Stimulated activated naive B cell treated with anti-CD40 and anti-IgM and Interleukin-4, amounts not matched to agents 10 μg/mL and 1 μg/mL and 100 μg/mL, for 72 hours (primary cell): ENCODE measurements at regions not wholly inside any gene's neighbourhood (a gene's known extent, or its start where the extent isn't known, plus 50 kb on each side); places are given as distances from the start of the nearest gene placed in this dataset.

Source experiments
- ATAC-seq, 2 donors: fragments of 150-1000 bp; cut with Tn5 transposase; replicated peaks; 2 replicates each; pipeline ENCODE4 v1.10.0; 2021; ENCODE audit warnings: moderate library complexity in 1 of 2
- DNase-seq: peaks from one replicate; pipeline ENCODE4 v3.0.0; 2021
- H3K27ac Mint-ChIP-seq: one replicate; pipeline ENCODE4 v1.8.0; 2022; ENCODE audit warnings: mild to moderate bottlenecking, mixed read lengths
- H3K27me3 Mint-ChIP-seq, 2 donors: one replicate each; pipeline ENCODE4 v1.8.0; 2022; ENCODE audit warnings: mixed read lengths in 2 of 2
- H3K36me3 Mint-ChIP-seq, 2 donors: one replicate each; pipeline ENCODE4 v1.8.0; 2022; ENCODE audit warnings: mixed read lengths in 2 of 2, mild to moderate bottlenecking in 1 of 2
- H3K4me1 Mint-ChIP-seq, 2 donors: one replicate each; pipeline ENCODE4 v1.8.0; 2022; ENCODE audit warnings: mixed read lengths in 2 of 2, mild to moderate bottlenecking in 1 of 2
- H3K4me3 Mint-ChIP-seq, 2 donors: one replicate each; pipeline ENCODE4 v1.8.0; 2022; ENCODE audit warnings: mild to moderate bottlenecking in 2 of 2, mixed read lengths in 2 of 2, moderate library complexity in 1 of 2
- H3K9me3 Mint-ChIP-seq, 2 donors: one replicate each; pipeline ENCODE4 v1.8.0; 2022; ENCODE audit warnings: mixed read lengths in 2 of 2, mild to moderate bottlenecking in 1 of 2

DNA sequence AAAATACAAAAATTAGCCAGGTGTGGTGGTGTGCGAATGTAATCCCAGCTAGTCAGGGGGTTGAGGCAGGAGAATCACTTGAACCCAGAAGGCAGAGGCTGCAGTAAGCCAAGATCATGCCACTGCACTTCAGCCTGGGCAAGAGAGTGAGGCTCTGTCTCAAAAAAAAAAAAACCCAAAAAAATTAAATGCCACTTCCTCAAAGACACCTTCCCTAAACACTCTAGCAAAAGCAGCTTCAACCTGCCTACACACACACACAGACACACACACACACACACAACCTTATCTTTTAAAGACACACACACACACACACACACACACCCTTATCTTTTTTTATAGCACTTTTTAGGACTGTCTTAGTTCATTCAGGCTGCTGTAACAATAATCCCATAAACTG, 201.7 kb upstream of the PSMD7 start:
- DNase-seq (no peak), ATAC-seq (peak; percentile 82 to 84)
- Mint-ChIP-seq H3K36me3 (no peaks in the 10 kb centered on the region), H3K27me3 (no peaks in the 10 kb centered on the region), H3K4me1 (peaks cover 5 to 12% of the 10 kb centered on the region in 2 donors), H3K27ac (no peak overlapping the region), H3K4me3 (peak overlapping the region in 1 of 2 donors; percentile 3), H3K9me3 (no peaks in the 10 kb centered on the region)

DNA sequence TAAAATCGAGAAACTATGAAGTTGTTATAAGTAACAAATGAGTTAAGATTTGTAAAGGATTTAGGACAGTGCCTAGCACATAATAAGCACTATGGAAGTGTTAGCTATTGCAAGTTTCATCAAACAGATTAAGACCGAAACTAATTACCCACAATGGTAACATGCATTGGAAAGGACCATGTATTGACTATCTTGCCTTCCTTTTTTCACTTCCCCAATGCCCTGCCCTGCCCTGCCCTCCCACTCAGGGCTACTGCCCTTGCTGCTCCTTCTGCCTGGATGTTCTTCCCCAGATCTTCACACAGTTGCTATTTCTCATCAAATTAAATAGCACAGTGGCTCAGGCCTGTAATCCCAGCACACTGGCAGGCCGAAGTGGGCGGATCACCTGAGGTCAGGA, 202.1 kb upstream of the PSMD7 start:
- peak; percentile 97 to 98 for ATAC-seq
- Mint-ChIP-seq H3K4me1 (peaks cover 5 to 12% of the 10 kb centered on the region in 2 donors), H3K27ac (no peak overlapping the region), H3K4me3 (peak overlapping the region in 1 of 2 donors; percentile 3), H3K27me3 (no peaks in the 10 kb centered on the region), H3K36me3 (no peaks in the 10 kb centered on the region), H3K9me3 (no peaks in the 10 kb centered on the region)
- peak; percentile 19 for DNase-seq

DNA sequence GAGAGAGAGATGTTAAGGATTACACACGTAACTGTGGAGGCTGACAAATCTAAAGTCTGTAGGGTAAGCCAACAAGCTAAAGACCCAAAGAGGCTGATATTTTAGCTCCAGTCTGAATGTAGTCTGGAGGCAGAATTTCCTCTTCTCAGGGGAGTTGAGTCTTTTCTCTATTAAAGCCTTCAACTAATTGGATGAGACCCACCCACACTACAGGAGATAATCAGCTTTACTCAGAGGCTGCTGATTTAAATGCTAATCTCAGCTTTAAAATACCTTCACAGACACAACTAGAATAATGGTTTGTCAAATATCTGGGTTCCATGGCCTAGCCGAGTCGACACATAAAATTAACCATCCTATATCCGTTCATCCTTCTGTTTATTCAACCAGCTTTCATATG, 204.3 kb upstream of the PSMD7 start:
- H3K4me3 Mint-ChIP-seq: no peak overlapping the region
- H3K27me3 Mint-ChIP-seq: no peaks in the 10 kb centered on the region
- H3K9me3 Mint-ChIP-seq: no peaks in the 10 kb centered on the region
- DNase-seq: no peak
- H3K4me1 Mint-ChIP-seq: peaks cover 5 to 12% of the 10 kb centered on the region in 2 donors
- H3K27ac Mint-ChIP-seq: no peak overlapping the region
- H3K36me3 Mint-ChIP-seq: no peaks in the 10 kb centered on the region
- ATAC-seq: no peak

DNA sequence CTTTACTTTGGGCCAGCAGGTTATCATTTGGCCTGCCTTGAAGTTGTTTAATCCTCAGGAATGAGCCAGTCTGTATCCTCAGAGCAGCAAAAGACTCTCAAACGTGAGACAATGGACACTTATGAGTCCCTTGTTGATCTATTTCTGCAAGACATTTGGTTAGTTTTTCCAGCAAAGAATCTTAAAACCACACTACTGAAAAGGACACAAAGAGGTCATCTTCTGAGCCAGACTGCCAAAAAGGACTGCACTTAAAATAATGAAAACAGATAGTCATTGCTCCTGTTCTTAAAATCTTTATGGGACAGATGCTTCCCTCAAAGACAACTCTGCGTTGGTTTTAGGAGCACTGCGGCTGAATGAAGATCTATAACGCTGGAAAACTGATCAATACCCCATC, 205.7 kb upstream of the PSMD7 start:
- Mint-ChIP-seq H3K4me3 (no peak overlapping the region), H3K9me3 (peaks cover 0 to 3% of the 10 kb centered on the region in 2 donors), H3K27ac (no peak overlapping the region), H3K4me1 (peaks cover 5 to 12% of the 10 kb centered on the region in 2 donors), H3K36me3 (no peaks in the 10 kb centered on the region), H3K27me3 (no peaks in the 10 kb centered on the region)
- no peak for ATAC-seq
- no peak for DNase-seq

DNA sequence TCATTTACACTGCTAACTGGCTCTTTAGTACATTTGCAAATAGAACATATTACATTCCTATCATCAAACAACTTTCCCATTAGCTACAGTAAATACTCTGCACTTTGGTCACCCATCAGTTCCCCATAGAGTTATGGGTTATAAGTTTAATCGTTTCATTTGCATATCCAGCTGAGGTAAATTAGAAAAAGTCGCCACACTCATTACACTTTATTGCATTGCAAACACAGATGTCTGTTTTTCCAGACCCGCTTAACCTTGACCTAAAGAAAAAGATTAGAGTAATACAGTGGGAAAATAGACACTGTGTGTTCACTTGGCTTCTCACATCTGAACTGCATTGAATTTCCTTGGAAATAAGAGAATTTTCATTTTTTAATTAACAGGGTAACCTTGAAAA, 213.1 kb upstream of the PSMD7 start:
- H3K27ac Mint-ChIP-seq: no peak overlapping the region
- DNase-seq (no peak), ATAC-seq (no peak)
- H3K27me3 Mint-ChIP-seq: no peaks in the 10 kb centered on the region
- H3K4me1 Mint-ChIP-seq: no peaks in the 10 kb centered on the region
- peaks cover 0 to 3% of the 10 kb centered on the region in 2 donors for H3K9me3 Mint-ChIP-seq
- H3K36me3 Mint-ChIP-seq: no peaks in the 10 kb centered on the region
- H3K4me3 Mint-ChIP-seq: no peak overlapping the region

DNA sequence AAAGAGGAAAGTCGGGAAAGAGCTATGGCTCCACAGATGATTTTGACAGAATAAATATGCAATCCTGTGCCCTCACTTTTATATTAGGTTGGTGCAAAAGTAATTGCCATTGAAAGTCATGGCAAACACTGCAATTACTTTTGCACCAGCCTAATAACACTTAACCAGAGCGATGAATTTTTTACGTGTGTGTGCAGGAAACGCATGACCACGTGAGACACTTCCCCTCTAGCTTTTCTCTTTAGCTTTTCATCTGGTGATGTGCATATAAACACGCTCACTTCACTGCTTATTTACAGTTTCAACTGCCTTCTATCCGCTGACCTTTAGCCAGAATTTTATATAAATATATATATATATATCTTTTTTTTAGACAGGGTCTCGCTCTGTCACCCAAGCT, 216.3 kb upstream of the PSMD7 start:
- no peak for ATAC-seq
- H3K27me3 Mint-ChIP-seq: no peaks in the 10 kb centered on the region

DNA sequence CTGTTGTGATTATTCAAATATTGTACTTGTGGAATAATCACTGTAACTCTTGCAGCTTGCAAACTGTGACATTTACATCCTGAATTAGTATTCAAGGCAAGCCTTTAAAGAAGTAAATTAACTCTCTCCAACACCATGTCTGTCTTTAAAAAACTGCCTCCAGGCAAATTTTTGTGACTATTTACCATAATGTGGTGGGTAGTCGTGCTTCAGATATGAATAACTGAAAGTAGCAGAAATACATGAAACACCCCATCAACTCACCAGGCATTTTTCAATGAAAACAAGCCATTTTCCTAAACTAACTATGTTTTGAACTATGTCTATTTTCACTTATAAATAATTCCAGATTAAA, 217.4 kb upstream of the PSMD7 start:
- H3K27ac Mint-ChIP-seq: no peak overlapping the region
- H3K4me1 Mint-ChIP-seq: no peaks in the 10 kb centered on the region
- no peak for ATAC-seq
- H3K36me3 Mint-ChIP-seq: no peaks in the 10 kb centered on the region
- DNase-seq: no peak
- H3K27me3 Mint-ChIP-seq: no peaks in the 10 kb centered on the region
- H3K9me3 Mint-ChIP-seq: peaks cover 4 to 5% of the 10 kb centered on the region in 2 donors
- no peak overlapping the region for H3K4me3 Mint-ChIP-seq

More for the DNA sequence above, 216.3 kb upstream of the PSMD7 start:
- H3K4me1 Mint-ChIP-seq: no peaks in the 10 kb centered on the region
- H3K27ac Mint-ChIP-seq: no peak overlapping the region
- H3K36me3 Mint-ChIP-seq: no peaks in the 10 kb centered on the region
- H3K4me3 Mint-ChIP-seq: no peak overlapping the region
- peaks cover 3 to 5% of the 10 kb centered on the region in 2 donors for H3K9me3 Mint-ChIP-seq
- no peak for DNase-seq

DNA sequence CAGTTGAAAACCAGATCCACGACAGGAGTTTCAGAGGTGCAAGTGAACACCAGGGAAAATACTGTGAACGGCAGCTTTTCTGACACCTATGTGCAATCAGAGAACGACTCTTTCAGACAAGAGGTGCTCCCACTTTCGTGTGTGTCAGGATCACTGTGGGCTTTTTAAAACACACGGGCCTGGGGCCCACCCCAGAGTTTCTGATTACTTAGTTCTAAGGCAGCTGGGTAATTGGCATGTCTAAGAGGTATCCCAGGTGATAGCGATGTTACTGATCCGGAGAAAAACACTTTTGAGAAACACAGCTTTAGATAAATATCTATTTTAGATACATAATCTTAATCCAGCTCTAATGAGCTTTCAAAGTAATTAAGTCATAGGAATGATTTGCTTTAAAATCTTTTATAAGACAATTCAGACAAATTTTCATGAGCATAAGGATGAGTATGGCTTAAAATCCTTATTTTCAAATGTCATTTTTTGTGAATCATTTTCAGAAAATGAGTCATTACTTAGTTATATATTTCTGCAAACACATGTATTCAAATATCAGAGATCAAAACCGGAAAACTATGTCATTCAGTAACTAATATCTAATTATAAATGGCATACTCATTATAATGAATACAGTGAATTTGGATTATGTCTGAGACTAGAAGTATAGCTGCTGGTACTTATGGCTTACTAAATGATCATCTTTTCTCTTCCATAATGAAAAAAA, 217.9 kb upstream of the PSMD7 start:
- Mint-ChIP-seq H3K36me3 (no peaks in the 10 kb centered on the region), H3K4me3 (no peak overlapping the region), H3K27me3 (no peaks in the 10 kb centered on the region), H3K27ac (no peak overlapping the region), H3K4me1 (no peaks in the 10 kb centered on the region), H3K9me3 (peaks cover 4 to 5% of the 10 kb centered on the region in 2 donors)
- no peak for DNase-seq
- ATAC-seq: no peak

DNA sequence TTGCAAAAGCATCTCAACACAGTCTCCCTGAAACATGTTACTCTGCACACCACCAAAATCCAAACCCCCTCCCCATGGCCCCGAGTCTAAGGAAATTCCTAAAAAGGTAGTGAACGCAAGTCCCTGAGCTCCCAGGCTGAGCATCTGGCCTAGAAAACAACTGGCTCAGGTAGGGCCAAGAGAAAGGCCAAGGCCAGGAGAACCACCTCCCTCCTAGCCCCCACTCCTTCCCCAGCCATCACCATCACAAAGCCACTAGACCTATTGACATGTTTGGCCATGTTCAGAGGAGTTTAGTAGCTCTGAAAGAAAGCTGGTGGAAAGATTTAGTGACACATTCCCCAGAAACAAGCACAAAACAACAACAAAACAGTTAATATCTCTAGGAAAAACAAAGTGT, 220.0 kb upstream of the PSMD7 start:
- DNase-seq (no peak), ATAC-seq (no peak)
- Mint-ChIP-seq H3K27ac (no peak overlapping the region), H3K9me3 (peaks cover 5 to 7% of the 10 kb centered on the region in 2 donors), H3K4me1 (no peaks in the 10 kb centered on the region), H3K4me3 (no peak overlapping the region), H3K27me3 (no peaks in the 10 kb centered on the region), H3K36me3 (peaks cover 0 to 1% of the 10 kb centered on the region in 2 donors)

DNA sequence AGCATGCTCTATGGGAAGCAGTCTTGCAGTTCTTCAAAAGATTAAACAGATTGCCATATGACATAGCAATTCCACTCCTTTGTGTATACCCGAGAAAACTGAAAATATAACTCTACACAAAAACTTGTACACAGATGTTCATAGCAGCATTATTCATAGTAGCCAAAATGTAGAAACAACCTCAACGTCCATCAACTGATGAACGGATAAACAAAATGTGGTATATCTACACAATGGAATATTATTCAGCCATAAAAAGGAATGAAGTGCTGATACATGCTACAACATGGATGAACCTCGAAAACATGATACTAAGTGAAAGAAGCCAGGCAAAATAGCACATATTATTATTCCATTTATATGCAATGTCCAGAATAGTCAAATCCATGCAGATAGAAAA, 221.2 kb upstream of the PSMD7 start:
- ATAC-seq (no peak), DNase-seq (no peak)
- Mint-ChIP-seq H3K9me3 (peaks cover 5 to 7% of the 10 kb centered on the region in 2 donors), H3K4me3 (no peak overlapping the region), H3K4me1 (no peaks in the 10 kb centered on the region), H3K27ac (no peak overlapping the region), H3K27me3 (no peaks in the 10 kb centered on the region), H3K36me3 (peaks cover 0 to 1% of the 10 kb centered on the region in 2 donors)

DNA sequence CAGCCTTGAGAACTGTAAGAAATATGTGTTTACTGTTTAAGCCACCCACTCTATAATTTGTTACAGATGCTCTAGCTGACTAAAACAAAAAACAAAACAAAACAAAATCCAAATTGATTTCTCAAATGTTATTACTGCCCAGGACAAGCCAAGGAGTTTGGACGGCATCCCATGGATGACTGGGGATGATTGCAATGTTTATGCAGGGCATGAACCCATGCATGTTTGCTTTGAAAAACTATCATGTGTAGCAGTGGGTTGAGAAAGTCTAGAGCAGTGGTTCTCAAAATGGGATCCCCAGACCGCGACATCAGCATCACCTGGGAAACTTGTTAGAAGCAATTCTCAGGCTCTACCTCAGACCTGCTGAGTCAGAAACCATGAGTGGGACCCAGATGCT, 223.2 kb upstream of the PSMD7 start:
- DNase-seq (no peak), ATAC-seq (no peak)
- Mint-ChIP-seq H3K27ac (no peak overlapping the region), H3K36me3 (peaks cover 0 to 1% of the 10 kb centered on the region in 2 donors), H3K4me3 (no peak overlapping the region), H3K27me3 (no peaks in the 10 kb centered on the region), H3K9me3 (peaks cover 5 to 7% of the 10 kb centered on the region in 2 donors), H3K4me1 (no peaks in the 10 kb centered on the region)

DNA sequence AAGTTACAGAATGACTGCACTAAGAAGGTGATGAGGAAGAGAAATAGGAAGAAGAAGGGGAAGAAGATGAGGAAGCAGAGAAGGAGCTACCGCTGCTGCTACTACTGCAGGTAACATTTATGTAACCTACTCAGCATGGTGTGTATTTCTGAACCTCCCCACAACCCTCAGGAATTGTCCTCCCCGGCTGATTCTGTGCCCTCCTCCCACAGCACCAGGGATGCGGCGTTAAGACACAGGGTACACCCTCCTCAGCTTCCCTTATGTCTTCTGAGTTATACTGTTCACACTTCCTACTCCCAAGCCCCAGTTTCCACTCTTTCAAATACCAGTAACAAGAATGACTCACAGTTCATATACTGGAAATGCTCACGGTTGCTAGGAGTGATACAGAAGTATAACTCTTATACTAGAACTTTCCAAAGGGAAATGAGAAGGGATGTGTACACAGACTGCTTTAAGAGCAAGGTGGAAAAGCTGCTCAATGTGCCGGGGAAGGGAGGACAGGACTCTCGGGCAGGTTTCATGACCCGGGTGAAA, 224.5 kb upstream of the PSMD7 start:
- DNase-seq (no peak), ATAC-seq (no peak)
- H3K4me1 Mint-ChIP-seq: no peaks in the 10 kb centered on the region
- no peak overlapping the region for H3K4me3 Mint-ChIP-seq
- no peak overlapping the region for H3K27ac Mint-ChIP-seq
- peaks cover 0 to 1% of the 10 kb centered on the region in 2 donors for H3K36me3 Mint-ChIP-seq
- H3K27me3 Mint-ChIP-seq: no peaks in the 10 kb centered on the region
- H3K9me3 Mint-ChIP-seq: peaks cover 5 to 7% of the 10 kb centered on the region in 2 donors

DNA sequence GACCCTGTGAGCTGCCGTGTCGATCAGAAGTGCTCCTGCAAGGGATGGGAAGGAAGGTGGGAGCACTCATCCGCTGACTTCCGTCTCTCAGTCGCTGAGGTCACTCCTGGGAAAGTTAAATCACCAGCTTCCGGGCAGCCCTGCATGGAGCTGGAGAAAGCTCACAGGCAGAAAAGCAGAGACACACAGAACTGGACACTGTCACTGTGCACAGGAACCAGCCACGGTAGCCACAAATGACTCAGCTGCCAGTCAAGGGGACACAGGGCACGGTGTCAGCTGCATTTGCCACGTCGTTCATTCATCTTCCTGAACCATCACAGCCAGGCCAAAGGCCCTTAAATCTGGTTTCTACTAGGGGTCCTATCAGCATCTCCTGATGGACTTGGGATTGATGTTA, 226.4 kb upstream of the PSMD7 start:
- H3K4me3 Mint-ChIP-seq: no peak overlapping the region
- DNase-seq: no peak
- no peak for ATAC-seq
- peaks cover 0 to 1% of the 10 kb centered on the region in 2 donors for H3K36me3 Mint-ChIP-seq
- no peaks in the 10 kb centered on the region for H3K27me3 Mint-ChIP-seq
- H3K27ac Mint-ChIP-seq: no peak overlapping the region
- H3K9me3 Mint-ChIP-seq: peaks cover 0 to 4% of the 10 kb centered on the region in 2 donors
- no peaks in the 10 kb centered on the region for H3K4me1 Mint-ChIP-seq

DNA sequence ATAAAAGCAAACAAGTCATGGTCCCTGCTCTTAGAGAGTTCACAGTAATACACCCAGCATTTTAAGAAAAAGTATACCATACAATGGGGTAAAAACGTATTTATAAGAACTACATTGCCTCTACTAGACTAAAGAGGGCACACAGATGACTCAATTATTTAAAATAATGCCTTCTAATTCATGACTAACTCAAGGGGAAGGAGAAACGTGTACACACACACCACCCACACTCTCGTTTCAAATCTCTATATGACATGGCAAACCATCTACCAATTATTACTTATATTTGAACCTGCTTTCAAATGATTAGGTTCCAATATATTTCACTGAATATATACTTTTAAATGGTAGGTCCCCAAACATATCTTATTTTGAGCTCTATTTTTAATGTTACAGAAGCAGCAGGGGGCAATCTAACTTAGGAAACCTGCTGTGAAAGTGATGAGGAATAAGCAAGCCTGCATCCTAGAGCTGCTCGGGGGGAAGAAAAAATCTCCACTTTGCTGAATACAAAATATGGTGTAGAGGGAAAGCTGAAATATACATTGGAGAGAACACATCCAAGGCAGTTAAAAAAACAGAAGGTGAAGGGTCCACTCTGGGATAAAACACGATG, 232.4 kb upstream of the PSMD7 start:
- Mint-ChIP-seq H3K27me3 (no peaks in the 10 kb centered on the region), H3K36me3 (no peaks in the 10 kb centered on the region), H3K27ac (no peak overlapping the region), H3K4me1 (no peaks in the 10 kb centered on the region), H3K4me3 (no peak overlapping the region), H3K9me3 (peaks cover 0 to 4% of the 10 kb centered on the region in 2 donors)
- no peak for DNase-seq
- ATAC-seq: no peak

DNA sequence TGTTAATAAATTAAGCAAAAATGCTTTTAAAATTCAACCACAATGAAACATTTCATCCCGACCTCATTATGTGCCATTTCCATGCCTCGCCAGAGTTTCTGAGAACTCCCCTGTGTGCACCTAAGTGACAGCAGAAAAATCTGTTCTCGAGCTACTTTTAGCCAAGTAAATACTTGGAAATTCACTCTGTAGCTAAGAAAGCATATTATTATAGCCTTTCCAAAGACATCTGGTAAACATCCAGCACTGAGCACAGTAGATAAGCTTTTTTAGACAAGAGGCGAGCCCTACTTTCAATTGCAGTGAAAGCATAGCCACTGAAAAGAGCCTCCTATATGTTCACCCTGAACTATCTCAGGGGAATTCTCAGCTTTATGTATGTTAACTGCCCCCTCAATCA, 242.8 kb upstream of the PSMD7 start:
- H3K4me3 Mint-ChIP-seq: no peak overlapping the region
- H3K9me3 Mint-ChIP-seq: peaks cover 9 to 16% of the 10 kb centered on the region in 2 donors
- H3K4me1 Mint-ChIP-seq: no peaks in the 10 kb centered on the region
- H3K27me3 Mint-ChIP-seq: no peaks in the 10 kb centered on the region
- peaks cover 0 to 4% of the 10 kb centered on the region in 2 donors for H3K36me3 Mint-ChIP-seq
- no peak overlapping the region for H3K27ac Mint-ChIP-seq
- no peak for ATAC-seq
- DNase-seq: no peak
